Astrocyte of the spinal cord (primary cell): ENCODE measurements at regions not wholly inside any gene's neighbourhood (a gene's known extent, or its start where the extent isn't known, plus 50 kb on each side); places are given as distances from the start of the nearest gene placed in this dataset.

Experiments
- DNase-seq: peaks from one replicate; pipeline ENCODE4 v3.0.0; 2011; ENCODE audit warnings: low read depth, low spot score
- H3K4me3 ChIP-seq: 2 replicates; pipeline ENCODE4 v1.5.1; 2011; ENCODE audit warnings: low read depth, mild to moderate bottlenecking, low read length, moderate library complexity
- in situ Hi-C: cut with HindIII; loops from 2 replicates; pipeline ENCODE4 v1.10.0; 2017; ENCODE audit warnings: low sequenced_read_pairs
- TF ChIP-seq, protein P1 (sequence below): IDR thresholded peaks from 2 replicates; pipeline ENCODE4 v1.5.1; 2012; ENCODE audit warnings: low read depth, mild to moderate bottlenecking, low read length, inconsistent platforms

DNA sequence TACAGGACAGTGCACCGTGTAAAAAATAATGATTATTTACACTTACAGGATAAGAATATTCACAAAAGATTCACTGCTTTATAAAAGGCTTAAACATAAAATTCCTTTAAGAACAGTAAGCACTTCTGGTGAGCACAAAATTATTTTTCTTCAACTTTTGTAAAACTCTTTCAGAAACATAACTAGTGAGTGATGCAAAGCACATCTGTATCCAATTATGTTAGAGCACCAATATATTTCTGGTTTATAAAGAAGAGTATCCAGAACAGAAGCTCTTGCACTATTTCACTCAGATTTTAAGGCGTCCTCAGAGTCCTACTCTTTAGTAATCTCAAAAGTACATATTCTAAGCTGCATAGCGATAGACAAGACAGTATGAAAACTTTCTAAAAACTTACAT, 276.0 kb downstream of the C4orf33 start:
- no peak for DNase-seq
- in situ Hi-C loops, result no loop called here
- TF ChIP-seq, protein P1, sequence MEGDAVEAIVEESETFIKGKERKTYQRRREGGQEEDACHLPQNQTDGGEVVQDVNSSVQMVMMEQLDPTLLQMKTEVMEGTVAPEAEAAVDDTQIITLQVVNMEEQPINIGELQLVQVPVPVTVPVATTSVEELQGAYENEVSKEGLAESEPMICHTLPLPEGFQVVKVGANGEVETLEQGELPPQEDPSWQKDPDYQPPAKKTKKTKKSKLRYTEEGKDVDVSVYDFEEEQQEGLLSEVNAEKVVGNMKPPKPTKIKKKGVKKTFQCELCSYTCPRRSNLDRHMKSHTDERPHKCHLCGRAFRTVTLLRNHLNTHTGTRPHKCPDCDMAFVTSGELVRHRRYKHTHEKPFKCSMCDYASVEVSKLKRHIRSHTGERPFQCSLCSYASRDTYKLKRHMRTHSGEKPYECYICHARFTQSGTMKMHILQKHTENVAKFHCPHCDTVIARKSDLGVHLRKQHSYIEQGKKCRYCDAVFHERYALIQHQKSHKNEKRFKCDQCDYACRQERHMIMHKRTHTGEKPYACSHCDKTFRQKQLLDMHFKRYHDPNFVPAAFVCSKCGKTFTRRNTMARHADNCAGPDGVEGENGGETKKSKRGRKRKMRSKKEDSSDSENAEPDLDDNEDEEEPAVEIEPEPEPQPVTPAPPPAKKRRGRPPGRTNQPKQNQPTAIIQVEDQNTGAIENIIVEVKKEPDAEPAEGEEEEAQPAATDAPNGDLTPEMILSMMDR, result no peak
- H3K4me3 ChIP-seq, result no peak overlapping the region

DNA sequence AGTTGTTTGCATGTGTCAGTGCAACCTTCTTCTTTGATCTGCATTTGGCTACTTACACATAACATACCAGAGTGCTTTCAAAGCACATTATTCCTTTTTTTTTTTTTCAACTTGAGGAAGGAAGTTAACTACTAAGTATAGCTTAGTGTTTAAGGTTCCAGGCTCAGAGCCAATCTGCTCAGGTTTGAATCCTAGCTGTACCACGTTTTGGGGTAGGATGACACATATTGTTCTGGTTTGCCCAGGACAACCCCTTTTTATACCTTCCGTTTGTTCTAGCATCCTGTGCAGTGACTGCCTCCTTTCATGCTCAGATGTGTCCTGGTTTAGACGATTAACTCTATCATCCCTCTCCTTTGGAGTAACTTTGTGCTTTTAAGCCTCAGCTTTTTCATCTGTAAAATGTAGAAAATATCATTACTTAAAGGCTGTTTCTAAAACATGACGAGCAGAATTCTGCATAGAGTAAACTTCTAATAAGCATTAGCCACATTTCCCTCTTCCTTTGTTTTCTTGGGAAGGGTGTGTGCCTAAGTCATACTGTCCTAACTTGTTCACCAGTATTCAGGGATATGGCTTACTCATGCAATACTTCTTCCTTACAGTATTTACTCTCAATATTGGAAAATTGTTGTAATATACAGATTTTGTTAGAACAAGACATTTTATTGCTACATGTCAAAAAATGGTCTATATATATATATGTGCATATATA, 281.3 kb downstream of the C4orf33 start:
- no peak for DNase-seq
- in situ Hi-C loops, result no loop called here
- TF ChIP-seq, protein P1, result no peak
- no peak overlapping the region for H3K4me3 ChIP-seq

DNA sequence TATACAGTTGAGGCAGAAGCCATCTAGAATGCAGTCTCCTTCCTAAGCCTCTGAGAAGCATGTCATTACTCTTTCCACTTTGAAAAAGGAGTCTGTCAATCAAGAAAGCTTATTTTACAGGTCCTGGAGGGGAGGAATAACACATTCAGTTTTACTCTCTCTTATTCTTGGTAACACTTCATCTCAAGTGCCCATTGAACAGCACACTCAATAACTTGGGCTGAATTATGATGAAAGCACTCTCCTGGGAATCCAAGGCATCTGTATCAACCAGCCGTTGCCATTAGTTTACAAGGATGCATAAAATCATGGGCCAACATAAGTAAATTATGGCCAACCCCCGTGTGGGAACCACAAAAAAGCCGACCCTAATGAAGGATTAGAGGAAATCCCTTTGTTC, 282.4 kb downstream of the C4orf33 start:
- DNase-seq, result no peak
- H3K4me3 ChIP-seq, result no peak overlapping the region
- in situ Hi-C loops, result no loop called here
- TF ChIP-seq, protein P1, result no peak

DNA sequence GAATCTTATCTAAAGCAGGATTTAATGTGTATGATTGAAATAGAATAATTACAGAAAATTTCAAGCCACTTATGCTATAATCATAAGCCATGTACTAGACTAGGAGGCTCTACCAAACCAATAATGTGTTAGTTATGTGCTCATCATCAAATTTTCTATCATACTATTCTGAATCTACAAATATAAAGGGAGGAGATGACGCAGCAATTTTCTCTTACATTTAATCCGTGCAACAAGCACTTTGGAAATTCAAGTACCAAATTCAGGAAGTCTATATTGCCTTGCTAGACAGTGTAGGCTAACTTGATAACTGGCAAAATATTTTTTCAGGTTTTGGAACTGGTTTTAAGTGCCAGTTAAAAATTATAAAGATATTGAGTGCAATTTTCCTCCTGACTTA, 283.5 kb downstream of the C4orf33 start:
- H3K4me3 ChIP-seq, result no peak overlapping the region
- in situ Hi-C loops, result no loop called here
- DNase-seq, result no peak
- TF ChIP-seq, protein P1, result no peak

DNA sequence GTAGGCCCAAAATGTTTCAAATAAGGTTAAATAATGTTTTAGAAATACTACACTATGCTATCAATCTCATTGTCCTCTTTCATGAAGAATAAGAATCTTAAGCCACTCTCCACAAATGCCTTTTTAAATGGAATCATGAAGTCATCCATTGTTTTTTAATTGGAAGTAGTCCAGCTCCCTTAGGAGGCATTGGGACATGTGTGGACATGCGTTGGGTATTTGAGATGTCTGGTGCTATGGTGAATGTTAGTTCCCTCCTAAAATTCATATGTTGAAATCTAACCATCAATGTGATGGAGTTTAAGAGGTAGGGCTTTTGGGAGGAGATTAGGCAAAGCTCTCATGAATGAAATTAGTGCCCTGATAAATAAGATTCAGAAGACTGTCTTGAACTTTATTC, 289.0 kb downstream of the C4orf33 start:
- H3K4me3 ChIP-seq, result no peak overlapping the region
- TF ChIP-seq, protein P1, result no peak
- in situ Hi-C loops, result no loop called here
- DNase-seq, result no peak

DNA sequence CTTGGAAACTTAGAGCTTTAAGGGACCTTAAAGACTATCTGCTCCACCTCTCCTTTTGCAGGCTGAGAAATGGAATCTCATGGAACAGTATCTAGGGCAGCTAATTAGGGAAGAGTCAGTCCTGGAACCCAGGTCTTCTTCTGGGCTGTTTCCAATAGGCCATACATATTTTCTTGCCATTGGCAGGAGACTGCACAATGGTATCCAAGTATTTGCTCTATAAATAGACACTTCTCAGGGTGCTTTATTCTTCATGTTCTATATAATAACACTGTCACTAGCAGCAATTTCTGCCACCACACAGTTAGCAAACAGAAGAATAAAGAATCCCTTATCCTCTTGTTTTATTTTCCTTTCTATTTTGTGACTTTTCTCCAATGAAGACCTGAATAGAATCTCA, 291.7 kb downstream of the C4orf33 start:
- H3K4me3 ChIP-seq, result no peak overlapping the region
- in situ Hi-C loops, result no loop called here
- TF ChIP-seq, protein P1, result no peak
- DNase-seq, result no peak
